Spleen (tissue), 7 donors: ENCODE measurements at regions not wholly inside any gene's neighbourhood (a gene's known extent, or its start where the extent isn't known, plus 50 kb on each side); places are given as distances from the start of the nearest gene placed in this dataset.

Source experiments
- CTCF ChIP-seq, 11 experiments: fragments of 200-600 bp in 7 of 11; fragments of 450-650 bp in 4 of 11; sonication (generic) in 4 of 11; IDR thresholded peaks in 8 of 11; conservative IDR thresholded peaks in 3 of 11; 1 replicate in 7 of 11; 2 replicates in 4 of 11; pipeline versions ENCODE4 v1.4.0 to v1.8.0; 2016 to 2021; ENCODE audit warnings: antibody characterized with exemption in 11 of 11, inconsistent platforms in 4 of 11, mild to moderate bottlenecking in 1 of 11
- POLR2A ChIP-seq, 3 donors: fragments of 450-650 bp; IDR thresholded peaks; one replicate each; pipeline ENCODE4 v1.5.1; 2017; ENCODE audit warnings: antibody characterized with exemption in 3 of 3, mild to moderate bottlenecking in 1 of 3
- POLR2AphosphoS5 ChIP-seq, 3 donors: sonication (generic); formaldehyde crosslinking; IDR thresholded peaks; one replicate each; pipeline ENCODE4 v1.5.1; 2017; ENCODE audit warnings: antibody characterized with exemption in 3 of 3
- donor health status: DM: no; HTN: no; CAD: no; lungs with moderate emphysema.
- donor health status: DM: no; HTN: no; CAD: no.
- donor health status: DM: no; HTN: no; CAD: no.

GRCh38 chr16:48852951-48853350 lies 243.0 kb upstream of the N4BP1 start:
- TF ChIP-seq POLR2AphosphoS5 (IDR thresholded peaks at IDR 0.05): no peak
- TF ChIP-seq CTCF (IDR thresholded peaks at IDR 0.05 in 8 of 11, conservative IDR thresholded peaks at IDR 0.05 in 3 of 11): no peak
- TF ChIP-seq POLR2A (IDR thresholded peaks at IDR 0.05): no peak
